GM19023 (cell line): ENCODE measurements at regions not wholly inside any gene's neighbourhood (a gene's known extent, or its start where the extent isn't known, plus 50 kb on each side); places are given as distances from the start of the nearest gene placed in this dataset.
"Not testable (repeated sequence)": the region's sequence is repeated elsewhere in the genome, so short reads cannot be mapped to it uniquely, and the experiment has no call there.

ENCODE experiments used
- ATAC-seq: cut with Tn5 transposase; IDR thresholded peaks from one replicate; pipeline ENCODE4 v1.9.1; 2021; ENCODE audit warnings: mild to moderate bottlenecking, moderate library complexity; ENCODE audit not compliant: unreplicated experiment

GRCh38 chr9:29241320-29241719 lies 1668.0 kb upstream of the C9orf72 start:
- ATAC-seq = no peak

GRCh38 chr9:29245351-29245750 lies 1672.1 kb upstream of the C9orf72 start:
- ATAC-seq = no peak

- ATAC-seq = not testable (repeated sequence)
Measured at GRCh38 chr9:29270400-29270799, 1697.1 kb upstream of the C9orf72 start.

GRCh38 chr9:29282121-29282520 lies 1708.8 kb upstream of the C9orf72 start:
- no peak for ATAC-seq

GRCh38 chr9:29285818-29286217 lies 1712.5 kb upstream of the C9orf72 start:
- no peak for ATAC-seq

GRCh38 chr9:29289365-29289764 lies 1716.1 kb upstream of the C9orf72 start:
- no peak for ATAC-seq

- ATAC-seq = no peak
Measured at GRCh38 chr9:29290516-29290915, 1717.2 kb upstream of the C9orf72 start.

- no peak for ATAC-seq
Measured at GRCh38 chr9:29297592-29297991, 1724.3 kb upstream of the C9orf72 start.

- no peak for ATAC-seq
Measured at GRCh38 chr9:29311221-29311620, 1737.9 kb upstream of the C9orf72 start.

GRCh38 chr9:29312327-29312726 lies 1739.0 kb upstream of the C9orf72 start:
- ATAC-seq = no peak

GRCh38 chr9:29319736-29320513 lies 1746.6 kb upstream of the C9orf72 start:
- ATAC-seq = no peak

- no peak for ATAC-seq
Measured at GRCh38 chr9:29322240-29322639, 1749.0 kb upstream of the C9orf72 start.

- no peak for ATAC-seq
Measured at GRCh38 chr9:29325894-29326293, 1752.6 kb upstream of the C9orf72 start.

GRCh38 chr9:29332789-29333188 lies 1759.5 kb upstream of the C9orf72 start:
- no peak for ATAC-seq

GRCh38 chr9:29336281-29336680 lies 1763.0 kb upstream of the C9orf72 start:
- no peak for ATAC-seq

GRCh38 chr9:29339387-29339786 lies 1766.1 kb upstream of the C9orf72 start:
- no peak for ATAC-seq

- ATAC-seq = no peak
Measured at GRCh38 chr9:29348999-29349398, 1775.7 kb upstream of the C9orf72 start.

GRCh38 chr9:29389421-29389820 lies 1816.1 kb upstream of the C9orf72 start:
- ATAC-seq = no peak

GRCh38 chr9:29390859-29391258 lies 1817.6 kb upstream of the C9orf72 start:
- ATAC-seq = no peak

GRCh38 chr9:29393064-29393463 lies 1819.8 kb upstream of the C9orf72 start:
- no peak for ATAC-seq

GRCh38 chr9:29394855-29395254 lies 1821.6 kb upstream of the C9orf72 start:
- ATAC-seq = no peak

- ATAC-seq = no peak
Measured at GRCh38 chr9:29397148-29397547, 1823.9 kb upstream of the C9orf72 start.

- no peak for ATAC-seq
Measured at GRCh38 chr9:29416204-29416603, 1842.9 kb upstream of the C9orf72 start.
